H7 (cell line): ENCODE measurements at regions not wholly inside any gene's neighbourhood (a gene's known extent, or its start where the extent isn't known, plus 50 kb on each side); places are given as distances from the start of the nearest gene placed in this dataset.

ENCODE experiments used
- DNase-seq: peaks from one replicate; pipeline ENCODE4 v3.0.0; 2012
- H3K27me3 ChIP-seq: 2 replicates; pipeline ENCODE4 v1.6.0; 2011; ENCODE audit warnings: mild to moderate bottlenecking, low read length; ENCODE audit not compliant: control insufficient read depth, insufficient read depth
- H3K36me3 ChIP-seq: replicated peaks from 2 replicates; pipeline ENCODE4 v1.5.1; 2011; ENCODE audit warnings: low read length; ENCODE audit not compliant: control insufficient read depth, insufficient read depth
- H3K4me3 ChIP-seq: 2 replicates; pipeline ENCODE4 v1.5.1; 2011; ENCODE audit warnings: low read depth, mild to moderate bottlenecking, control low read depth, low read length, moderate library complexity; ENCODE audit not compliant: insufficient read depth

DNA sequence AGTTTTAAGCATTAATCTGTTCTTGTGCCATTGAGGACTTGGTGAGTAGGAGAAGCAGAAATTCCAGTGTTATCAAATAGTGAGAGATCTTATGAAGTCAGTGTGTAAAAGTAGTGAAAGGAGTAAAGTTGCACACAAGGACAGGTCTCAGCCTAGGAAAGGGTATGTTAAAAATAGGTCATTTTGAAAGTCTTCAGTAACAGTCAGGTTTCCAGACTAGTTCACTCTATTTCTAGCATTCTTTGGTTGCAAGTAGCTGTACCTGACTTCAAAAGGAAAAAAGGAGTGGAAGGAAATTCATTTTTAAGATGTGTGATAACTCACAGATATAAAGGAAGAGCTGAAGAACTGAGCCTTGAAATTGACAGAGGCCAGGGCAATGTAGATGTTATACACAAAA, 250.1 kb upstream of the SATB1 start:
- H3K27me3 ChIP-seq: no peaks in the 10 kb centered on the region
- no peak overlapping the region for H3K4me3 ChIP-seq
- no peak for DNase-seq
- H3K36me3 ChIP-seq: no peaks in the 10 kb centered on the region

DNA sequence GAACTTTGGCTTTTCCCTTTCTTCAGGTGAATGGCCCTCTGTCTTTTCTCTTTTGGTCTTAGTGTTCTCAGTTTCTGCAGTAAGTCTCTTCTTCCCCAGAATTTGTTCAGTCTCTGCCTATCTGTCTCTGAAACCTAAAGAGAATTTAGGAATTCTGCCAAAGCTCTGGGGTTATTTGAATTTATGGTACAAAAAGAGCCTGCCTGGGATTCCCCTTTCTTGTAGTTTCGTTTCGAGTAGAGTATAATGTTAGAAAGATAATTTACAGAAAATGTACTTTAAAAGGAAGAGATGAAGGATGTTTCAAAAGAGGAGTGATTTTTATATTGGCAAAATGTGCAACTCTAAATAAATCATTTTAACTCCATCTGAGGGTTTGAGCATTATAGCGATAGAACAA, 247.4 kb upstream of the SATB1 start:
- Histone ChIP-seq H3K4me3 (no peak overlapping the region), H3K36me3 (no peaks in the 10 kb centered on the region), H3K27me3 (no peaks in the 10 kb centered on the region)
- no peak for DNase-seq

DNA sequence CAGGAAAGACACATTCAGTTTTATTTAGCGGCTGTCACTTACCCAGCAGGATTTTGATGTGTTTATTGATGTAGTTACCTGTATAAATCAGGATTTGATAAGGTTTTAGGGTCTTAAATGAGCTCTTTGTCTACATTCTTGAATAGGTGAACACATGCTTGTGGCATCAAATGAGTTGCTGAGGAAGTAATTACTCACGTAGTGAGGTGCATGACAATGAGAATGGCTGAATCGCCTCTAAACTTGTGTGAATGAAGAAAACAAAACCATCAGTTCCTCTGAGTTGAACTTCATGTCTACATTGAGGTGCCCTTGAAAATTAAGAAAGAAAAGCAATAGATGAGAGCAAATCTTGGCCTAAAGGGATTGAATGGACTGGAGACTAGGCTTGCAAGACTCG, 245.6 kb upstream of the SATB1 start:
- no peak for DNase-seq
- H3K4me3 ChIP-seq: no peak overlapping the region
- H3K27me3 ChIP-seq: no peaks in the 10 kb centered on the region
- H3K36me3 ChIP-seq: no peaks in the 10 kb centered on the region

DNA sequence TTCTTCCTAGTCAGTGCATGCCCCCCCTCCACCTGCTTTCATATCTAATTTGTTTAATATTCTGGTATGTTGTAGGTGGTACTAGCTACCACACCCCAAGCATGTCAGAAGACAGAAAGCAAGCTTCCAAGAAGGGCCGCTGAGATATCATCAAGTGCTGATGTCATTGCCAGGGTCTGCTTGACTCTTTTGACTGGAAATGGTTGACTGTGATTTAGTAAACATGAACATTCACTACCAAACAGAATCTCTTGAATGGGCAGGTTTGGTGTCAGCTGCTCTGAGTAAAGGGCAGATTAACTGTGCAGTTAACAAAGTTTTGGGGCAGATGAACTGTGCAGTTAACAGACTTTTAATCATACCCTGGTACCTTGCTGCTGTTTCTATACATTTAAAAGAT, 244.2 kb upstream of the SATB1 start:
- no peak for DNase-seq
- Histone ChIP-seq H3K27me3 (no peaks in the 10 kb centered on the region), H3K4me3 (no peak overlapping the region), H3K36me3 (no peaks in the 10 kb centered on the region)

DNA sequence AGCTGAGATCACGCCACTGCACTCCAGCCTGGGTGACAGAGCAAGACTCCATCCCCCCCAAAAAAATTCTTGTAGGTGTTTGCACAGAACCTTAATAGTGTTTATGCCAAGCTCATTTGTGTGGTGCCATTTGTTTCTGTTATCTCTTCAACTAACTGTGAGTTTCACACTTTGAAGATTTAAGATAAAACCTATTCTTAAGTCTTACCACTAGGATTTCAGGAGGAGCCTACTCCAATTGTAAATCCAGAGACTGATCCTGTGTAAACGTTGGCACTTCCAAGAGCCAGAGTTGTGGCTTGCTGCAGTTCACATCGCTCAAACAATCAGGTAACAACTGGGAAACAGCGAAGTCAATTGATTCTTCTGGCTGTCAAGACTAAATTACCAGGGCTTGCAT, 242.4 kb upstream of the SATB1 start:
- Histone ChIP-seq H3K4me3 (no peak overlapping the region), H3K36me3 (no peaks in the 10 kb centered on the region), H3K27me3 (no peaks in the 10 kb centered on the region)
- DNase-seq: no peak

DNA sequence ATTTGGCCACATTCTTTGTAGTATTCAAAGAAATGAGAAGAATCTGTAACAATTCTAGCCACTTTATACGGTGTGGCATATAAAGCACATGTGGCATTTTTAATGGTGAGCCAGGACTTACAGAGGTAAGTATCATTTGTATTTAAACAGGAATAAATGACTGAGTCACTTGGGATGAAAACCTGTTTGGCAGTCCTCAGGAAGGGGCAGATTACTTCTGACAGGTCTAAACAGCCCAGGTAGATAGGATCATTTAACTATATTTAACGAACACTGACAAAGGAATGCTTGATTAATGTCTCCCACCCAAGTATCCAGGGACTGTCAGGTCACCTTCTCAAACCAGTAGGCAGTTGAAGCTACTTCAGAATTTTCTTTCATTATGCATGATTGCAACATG, 241.5 kb upstream of the SATB1 start:
- no peaks in the 10 kb centered on the region for H3K36me3 ChIP-seq
- no peaks in the 10 kb centered on the region for H3K27me3 ChIP-seq
- H3K4me3 ChIP-seq: no peak overlapping the region
- DNase-seq: no peak

DNA sequence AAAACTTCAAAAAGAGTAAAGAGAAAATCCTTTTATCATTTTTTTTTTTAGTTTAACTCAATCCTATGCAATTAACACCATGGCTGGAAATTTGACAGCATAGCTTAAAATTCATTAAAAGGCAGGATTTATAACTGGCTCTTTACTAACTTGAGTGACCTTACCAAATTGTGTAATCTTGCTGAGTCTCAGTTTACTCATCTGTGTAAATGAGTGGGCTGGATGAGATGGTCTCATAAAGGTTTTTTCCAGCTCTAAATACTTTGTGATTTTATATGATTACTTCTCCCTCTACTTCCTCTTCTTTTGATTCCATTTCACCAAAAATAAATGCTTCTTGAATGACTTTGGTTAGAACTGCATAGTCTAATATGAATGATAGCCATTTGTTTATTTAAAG, 234.9 kb upstream of the SATB1 start:
- no peak overlapping the region for H3K4me3 ChIP-seq
- H3K27me3 ChIP-seq: no peaks in the 10 kb centered on the region
- DNase-seq: no peak
- no peaks in the 10 kb centered on the region for H3K36me3 ChIP-seq

DNA sequence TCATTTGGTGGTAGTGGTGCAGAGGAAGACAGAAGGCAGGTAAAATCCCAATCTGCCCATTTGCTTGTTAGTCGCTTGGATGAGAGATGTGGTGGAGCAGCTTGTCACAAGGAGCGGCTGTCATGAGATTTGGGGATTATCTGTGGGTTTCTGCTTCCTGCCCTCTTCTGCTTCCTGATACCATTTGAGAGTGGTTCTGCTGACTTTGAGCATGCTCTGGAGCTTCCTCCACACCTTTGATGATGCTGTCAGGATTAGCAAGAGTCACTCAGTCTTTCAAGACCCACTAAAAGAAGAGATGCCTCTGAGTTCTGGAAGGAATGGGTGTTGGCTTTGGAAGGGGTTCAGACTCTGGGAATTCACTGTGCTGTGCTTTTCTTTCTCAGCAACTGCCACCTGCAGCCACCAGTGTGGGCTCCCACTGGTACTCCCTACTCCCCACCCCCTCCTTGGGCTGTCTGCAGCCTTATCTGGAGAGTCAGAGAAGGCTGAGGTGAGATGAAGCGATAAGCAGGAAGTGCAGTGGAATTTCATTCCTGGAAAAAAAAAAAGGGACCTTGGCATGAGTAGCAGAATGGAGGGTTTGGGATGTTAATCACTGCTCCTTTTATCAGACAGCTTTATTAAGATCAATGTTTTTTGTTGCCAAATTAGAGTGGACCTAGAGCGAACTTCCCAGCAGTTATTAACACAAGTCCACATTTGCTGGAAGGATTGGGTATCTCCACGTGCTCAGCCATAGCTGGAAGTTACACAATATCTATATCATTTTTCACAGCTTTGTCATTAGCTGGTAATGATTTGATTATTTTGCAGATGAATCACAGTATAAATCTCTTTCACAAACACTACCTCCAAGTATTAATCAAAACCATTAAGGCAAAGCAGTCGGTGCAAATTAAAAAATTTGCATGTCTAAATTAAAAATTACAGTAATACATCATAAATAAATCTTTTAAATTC, 233.0 kb upstream of the SATB1 start:
- no peak for DNase-seq
- H3K27me3 ChIP-seq: no peaks in the 10 kb centered on the region
- no peak overlapping the region for H3K4me3 ChIP-seq
- no peaks in the 10 kb centered on the region for H3K36me3 ChIP-seq

DNA sequence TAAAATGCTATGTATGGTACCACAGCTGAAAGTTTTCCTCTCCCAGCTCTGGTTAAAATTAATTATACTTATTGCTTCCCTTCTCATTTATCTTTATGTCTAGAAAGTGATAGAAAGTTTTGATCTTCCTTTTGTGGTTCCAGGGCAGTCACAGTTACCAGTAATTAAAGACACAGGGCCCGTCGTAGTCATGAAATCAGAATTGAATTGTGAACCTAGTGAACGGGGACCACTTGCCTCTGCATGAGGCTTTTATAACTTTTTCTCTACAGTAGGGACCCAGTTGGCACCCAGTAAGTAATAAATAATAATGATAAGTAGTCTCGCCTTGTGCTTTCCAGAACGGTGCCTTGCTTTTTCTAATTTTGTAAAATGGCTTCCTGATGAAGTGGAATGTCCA, 231.7 kb upstream of the SATB1 start:
- no peak overlapping the region for H3K4me3 ChIP-seq
- H3K27me3 ChIP-seq: no peaks in the 10 kb centered on the region
- no peak for DNase-seq
- H3K36me3 ChIP-seq: no peaks in the 10 kb centered on the region

DNA sequence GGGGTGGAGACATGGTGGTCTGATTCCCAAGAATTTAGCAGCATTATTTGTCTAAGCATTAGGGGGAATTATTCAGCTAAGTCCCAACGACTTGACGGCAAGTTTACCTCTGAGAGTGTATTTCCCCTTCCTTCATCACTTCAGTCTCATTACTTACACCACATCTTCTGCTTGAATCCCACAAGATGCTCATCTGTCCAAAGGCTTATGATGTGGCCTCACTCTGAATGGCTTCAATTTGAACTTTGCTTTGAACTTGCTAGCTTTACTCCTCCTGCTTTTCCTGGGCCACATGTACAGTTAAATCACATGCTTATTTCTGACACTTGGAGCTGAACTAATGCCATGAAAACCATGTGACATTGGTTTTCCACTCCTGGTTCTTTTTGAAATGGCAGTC, 231.3 kb upstream of the SATB1 start:
- no peak overlapping the region for H3K4me3 ChIP-seq
- H3K36me3 ChIP-seq: no peaks in the 10 kb centered on the region
- H3K27me3 ChIP-seq: no peaks in the 10 kb centered on the region
- DNase-seq: no peak

DNA sequence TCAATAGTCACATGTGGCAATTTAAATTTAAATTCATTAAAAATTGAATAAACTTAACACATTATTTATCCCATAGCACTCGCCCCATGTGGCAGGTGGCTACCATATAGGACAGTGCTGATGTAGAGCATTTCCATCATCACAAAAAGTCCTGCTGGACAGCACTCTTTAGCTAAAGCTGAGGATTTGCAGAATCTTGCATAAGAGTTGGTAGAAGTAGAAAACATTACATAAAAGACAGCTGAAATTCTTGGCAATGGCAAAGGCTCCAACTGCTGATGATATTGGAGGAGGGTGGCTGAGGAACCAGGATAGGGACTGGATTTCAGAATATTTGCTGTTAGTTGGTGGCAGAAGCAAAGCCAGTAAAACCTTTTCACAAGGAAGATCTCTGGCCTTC, 230.7 kb upstream of the SATB1 start:
- no peaks in the 10 kb centered on the region for H3K27me3 ChIP-seq
- DNase-seq: no peak

DNA sequence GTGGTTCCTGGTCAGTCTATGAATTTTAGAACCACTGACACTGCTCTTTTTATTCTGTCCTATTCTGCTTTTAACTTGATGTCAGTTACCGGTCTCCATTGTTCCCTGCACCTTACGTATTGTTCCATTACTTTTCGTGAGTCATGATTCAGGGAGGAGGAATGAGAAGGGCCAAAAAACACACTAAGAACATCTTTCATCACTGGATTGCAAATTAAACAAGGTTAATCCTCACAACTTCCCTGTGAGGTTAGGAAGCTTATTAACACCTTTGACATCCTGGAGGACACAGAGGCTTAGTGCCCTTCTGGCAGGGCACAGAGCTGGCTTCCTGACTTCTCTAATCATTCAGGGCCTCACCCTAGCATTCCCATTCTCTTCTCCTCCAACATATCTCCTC, 227.6 kb upstream of the SATB1 start:
- no peak overlapping the region for H3K4me3 ChIP-seq
- no peaks in the 10 kb centered on the region for H3K36me3 ChIP-seq
- no peaks in the 10 kb centered on the region for H3K27me3 ChIP-seq
- no peak for DNase-seq

More for the DNA sequence above, 230.7 kb upstream of the SATB1 start:
- no peaks in the 10 kb centered on the region for H3K36me3 ChIP-seq
- no peak overlapping the region for H3K4me3 ChIP-seq

DNA sequence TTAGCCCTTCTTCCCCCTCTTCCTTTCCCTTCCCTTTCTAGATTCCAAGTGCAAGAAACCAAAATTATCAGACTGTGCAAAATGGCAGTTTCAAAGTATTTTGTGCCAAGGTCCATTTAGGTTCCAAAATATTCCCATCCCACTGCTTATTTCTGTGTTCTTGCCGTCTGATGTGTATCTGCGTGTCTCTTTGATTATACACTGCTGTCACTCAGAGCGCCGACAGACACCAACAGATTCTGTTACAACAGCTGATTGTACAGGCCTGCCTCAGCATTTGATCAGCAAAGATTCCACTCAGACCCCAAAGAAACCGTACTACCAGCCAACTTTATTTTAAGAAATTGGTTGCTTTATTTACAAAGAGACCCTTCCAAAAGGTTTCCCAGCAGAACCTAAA, 225.6 kb upstream of the SATB1 start:
- no peaks in the 10 kb centered on the region for H3K36me3 ChIP-seq
- no peaks in the 10 kb centered on the region for H3K27me3 ChIP-seq
- no peak for DNase-seq
- no peak overlapping the region for H3K4me3 ChIP-seq

DNA sequence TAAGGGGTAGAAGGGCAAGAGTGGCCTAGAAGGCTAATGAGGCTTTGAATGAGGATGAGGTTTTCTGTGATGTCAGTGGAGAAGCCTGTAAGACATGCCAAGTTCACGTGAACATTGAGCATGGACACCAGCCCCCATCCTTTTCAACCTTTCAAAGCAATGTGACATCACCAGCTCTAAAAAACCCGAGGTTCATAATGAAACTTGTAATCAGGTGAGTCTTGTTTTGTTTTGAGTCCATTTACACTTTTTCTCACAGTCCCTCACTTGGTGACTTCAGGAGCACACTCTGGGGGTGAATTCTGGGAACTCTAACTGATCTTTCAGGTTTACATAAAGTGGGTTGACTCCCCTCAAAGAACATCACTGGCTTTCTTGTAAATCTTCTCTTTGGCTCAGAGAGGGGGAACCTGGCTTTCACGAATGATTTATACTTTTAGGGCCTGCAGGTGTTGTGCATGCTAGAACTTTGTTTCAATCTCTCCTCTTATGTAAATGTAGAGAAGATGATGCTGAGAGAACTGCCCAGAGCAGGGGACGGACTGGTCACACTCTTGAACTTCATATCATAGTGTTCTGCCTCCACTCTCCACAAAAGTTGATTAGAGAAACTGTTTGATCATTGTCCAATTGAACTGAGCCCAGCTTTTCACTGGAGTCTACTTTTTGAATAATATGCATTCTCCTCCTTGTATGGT, 224.7 kb upstream of the SATB1 start:
- Histone ChIP-seq H3K36me3 (no peaks in the 10 kb centered on the region), H3K4me3 (no peak overlapping the region), H3K27me3 (no peaks in the 10 kb centered on the region)
- DNase-seq: no peak

DNA sequence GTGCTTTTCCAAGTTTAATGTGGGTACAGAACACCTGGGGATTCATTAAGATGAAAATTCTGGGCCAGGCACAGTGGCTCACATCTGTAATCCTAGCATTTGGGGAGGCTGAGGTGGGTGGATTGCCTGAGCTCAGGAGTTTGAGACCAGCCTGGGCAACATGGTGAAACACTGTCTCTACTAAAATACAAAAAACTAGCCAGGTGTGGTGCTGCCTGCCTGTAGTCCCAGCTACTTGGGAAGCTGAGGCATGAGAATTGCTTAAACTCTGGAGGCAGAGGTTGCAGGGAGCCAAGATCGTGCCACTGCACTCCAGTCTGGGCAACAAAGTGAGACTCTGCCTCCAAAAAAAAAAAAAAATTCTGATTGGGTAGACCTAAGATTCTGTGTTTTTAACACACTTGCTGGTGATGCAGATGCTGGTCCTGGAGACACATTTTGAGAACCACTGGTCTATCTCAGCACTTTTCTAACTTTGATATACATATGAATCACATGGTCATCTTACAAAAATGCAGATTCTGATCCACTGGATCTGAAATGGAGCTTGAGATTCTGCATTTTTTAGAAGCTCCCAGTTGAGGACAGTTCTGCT, 223.8 kb upstream of the SATB1 start:
- Histone ChIP-seq H3K4me3 (no peak overlapping the region), H3K27me3 (no peaks in the 10 kb centered on the region), H3K36me3 (no peaks in the 10 kb centered on the region)
- no peak for DNase-seq
